Right lobe of liver (tissue), 6 donors: ENCODE measurements at regions not wholly inside any gene's neighbourhood (a gene's known extent, or its start where the extent isn't known, plus 50 kb on each side); places are given as distances from the start of the nearest gene placed in this dataset.

Experiments used
- ATAC-seq, 4 donors: fragments of 200-7000 bp; cut with Tn5 transposase; one replicate each; pipeline ENCODE4 v1.9.1; 2020; ENCODE audit warnings: mild to moderate bottlenecking in 4 of 4, moderate library complexity in 4 of 4
- DNase-seq, 3 donors: peaks; one replicate each; pipeline ENCODE4 v3.0.0-alpha.2; 2020
- H3K27ac ChIP-seq, 3 donors: fragments of 200-600 bp; one replicate each; pipeline ENCODE4 v1.8.0; 2022
- H3K27me3 ChIP-seq, 2 donors: fragments of 200-600 bp; one replicate each; pipeline ENCODE4 v1.8.0; 2022
- H3K36me3 ChIP-seq, 4 donors: fragments of 200-600 bp; sonication (generic) in 1 of 4; one replicate each; pipeline versions ENCODE4 v1.5.1 to v1.8.0; 2017 to 2022; ENCODE audit warnings: control low read depth in 1 of 4
- H3K4me1 ChIP-seq, 4 donors: fragments of 200-600 bp; sonication (generic) in 1 of 4; one replicate each; pipeline versions ENCODE4 v1.5.1 to v1.8.0; 2017 to 2022; ENCODE audit warnings: control low read depth in 1 of 4
- H3K4me3 ChIP-seq, 3 donors: fragments of 200-600 bp; one replicate each; pipeline ENCODE4 v1.8.0; 2022
- H3K9me3 ChIP-seq, 4 donors: fragments of 200-600 bp; sonication (generic) in 1 of 4; one replicate each; pipeline versions ENCODE4 v1.5.1 to v1.8.0; 2017 to 2022; ENCODE audit warnings: control low read depth in 1 of 4
- CTCF ChIP-seq, 4 donors: fragments of 200-600 bp in 3 of 4; fragments of 450-650 bp in 1 of 4; IDR thresholded peaks; one replicate each; pipeline versions ENCODE4 v1.5.1 to v1.8.0; 2016 to 2022; ENCODE audit warnings: antibody characterized with exemption in 4 of 4, mild to moderate bottlenecking in 2 of 4
- POLR2A ChIP-seq: fragments of 450-650 bp; IDR thresholded peaks from one replicate; pipeline ENCODE4 v1.6.1; 2017; ENCODE audit warnings: antibody characterized with exemption, mild to moderate bottlenecking
- WGBS: methylation state at CpG from one replicate; pipeline ENCODE4 v1.1.6; 2018; ENCODE audit warnings: low coverage, low lambda C conversion rate; ENCODE audit not compliant: insufficient coverage; ENCODE audit errors: missing lambda C conversion rate; 5-methylcytosine and 5-hydroxymethylcytosine counted together
- intact Hi-C, 2 donors: fragments of 100-400 bp; cut with DNase I; formaldehyde crosslinking; loops; one replicate each; pipeline versions ENCODE4 v1.11.2 to v1.14.1; 2022
- donor health status: DM: no; HTN: yes; CAD: no.
- donor health status: DM: no; HTN: no; CAD: no.
- donor health status: DM: no; HTN: no; CAD: no.
- donor health status: DM: no; HTN: yes; CAD: no.
- donor health status: DM: no; HTN: yes; CAD: no.

GRCh38 chr16:62829607-62830006 lies 793.4 kb upstream of the CDH8 start:
- Histone ChIP-seq H3K27me3 (no peaks in the 10 kb centered on the region), H3K36me3 (no peaks in the 10 kb centered on the region), H3K4me1 (peaks cover 0 to 14% (median 0%) of the 10 kb centered on the region in 4 donors), H3K4me3 (no peak overlapping the region), H3K27ac (no peak overlapping the region), H3K9me3 (no peaks in the 10 kb centered on the region)
- 36% methylated on average over 3 of the region's 3 CpGs for WGBS
- ATAC-seq (peak in 2 of 4 donors; percentile 18 to 49), DNase-seq (no peak)
- no peak for TF ChIP-seq CTCF (IDR thresholded peaks at IDR 0.05)
- intact Hi-C loops: no loop called here

- WGBS: 25% methylated on average over 1 of the region's 1 CpG
- no peaks in the 10 kb centered on the region for H3K27me3 ChIP-seq
- no peak overlapping the region for H3K27ac ChIP-seq
- H3K9me3 ChIP-seq: no peaks in the 10 kb centered on the region
- TF ChIP-seq POLR2A: no peak
- no peak for TF ChIP-seq CTCF (IDR thresholded peaks at IDR 0.05)
- peak in 1 of 3 donors; percentile 49 for DNase-seq
- H3K36me3 ChIP-seq: no peaks in the 10 kb centered on the region
- peak; percentile 24 to 81 (median 54) for ATAC-seq
- intact Hi-C loops: no loop called here
- H3K4me1 ChIP-seq: peaks cover 0 to 14% (median 0%) of the 10 kb centered on the region in 4 donors
- H3K4me3 ChIP-seq: no peak overlapping the region
These were observed 792.8 kb upstream of the CDH8 start for GRCh38 chr16:62829084-62829483.

GRCh38 chr16:62821824-62822223 lies 785.6 kb upstream of the CDH8 start:
- intact Hi-C loops: no loop called here
- 92% methylated on average over 2 of the region's 2 CpGs for WGBS
- DNase-seq: no peak

GRCh38 chr16:62816971-62817519 lies 780.8 kb upstream of the CDH8 start:
- H3K4me3 ChIP-seq: no peak overlapping the region
- H3K36me3 ChIP-seq: no peaks in the 10 kb centered on the region
- 57% methylated on average over 3 of the region's 3 CpGs for WGBS
- H3K4me1 ChIP-seq: no peaks in the 10 kb centered on the region
- intact Hi-C loops: no loop called here
- no peak for DNase-seq
- H3K9me3 ChIP-seq: no peaks in the 10 kb centered on the region
- no peaks in the 10 kb centered on the region for H3K27me3 ChIP-seq
- no peak overlapping the region for H3K27ac ChIP-seq
- no peak for ATAC-seq
- TF ChIP-seq CTCF (IDR thresholded peaks at IDR 0.05): no peak
- no peak for TF ChIP-seq POLR2A

More at GRCh38 chr16:62821824-62822223, 785.6 kb upstream of the CDH8 start:
- no peaks in the 10 kb centered on the region for H3K9me3 ChIP-seq
- no peak overlapping the region for H3K4me3 ChIP-seq
- ATAC-seq: no peak
- H3K36me3 ChIP-seq: no peaks in the 10 kb centered on the region
- TF ChIP-seq POLR2A (no peak), CTCF (IDR thresholded peaks at IDR 0.05) (no peak)
- H3K27ac ChIP-seq: no peak overlapping the region
- H3K4me1 ChIP-seq: no peaks in the 10 kb centered on the region
- no peaks in the 10 kb centered on the region for H3K27me3 ChIP-seq

- intact Hi-C loops: no loop called here
- no peaks in the 10 kb centered on the region for H3K27me3 ChIP-seq
- H3K27ac ChIP-seq: no peak overlapping the region
- H3K4me1 ChIP-seq: no peaks in the 10 kb centered on the region
- ATAC-seq (no peak), DNase-seq (no peak)
- 46% methylated on average over 2 of the region's 2 CpGs for WGBS
- H3K4me3 ChIP-seq: no peak overlapping the region
- no peaks in the 10 kb centered on the region for H3K9me3 ChIP-seq
- H3K36me3 ChIP-seq: no peaks in the 10 kb centered on the region
- TF ChIP-seq POLR2A (no peak), CTCF (IDR thresholded peaks at IDR 0.05) (no peak)
These were observed 778.7 kb upstream of the CDH8 start for GRCh38 chr16:62814891-62815290.
